ENCODE measurements at regions not wholly inside any gene's neighbourhood (a gene's known extent, or its start where the extent isn't known, plus 50 kb on each side); places are given as distances from the start of the nearest gene placed in this dataset.

DNA sequence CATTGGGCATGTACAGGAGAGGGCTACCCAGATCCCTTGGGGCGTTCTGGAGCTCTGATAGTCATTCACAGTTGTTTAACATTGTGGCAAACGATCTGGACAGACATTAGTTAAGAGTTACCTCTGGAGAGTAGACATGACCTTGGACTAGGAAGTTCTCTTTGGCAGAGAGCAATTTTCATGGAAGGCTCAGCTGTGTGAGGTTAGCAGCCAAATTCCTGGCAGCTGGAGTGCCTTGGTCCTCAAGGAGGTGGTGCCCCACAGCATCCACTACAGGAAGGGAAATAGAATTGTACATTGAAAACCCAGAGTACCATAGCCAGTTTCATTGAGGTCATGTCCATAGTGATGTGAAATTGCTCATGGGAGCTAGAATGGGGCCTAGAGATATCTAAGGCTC lies 82.8 kb downstream of the BLID start:
- TF ChIP-seq, protein P1, sequence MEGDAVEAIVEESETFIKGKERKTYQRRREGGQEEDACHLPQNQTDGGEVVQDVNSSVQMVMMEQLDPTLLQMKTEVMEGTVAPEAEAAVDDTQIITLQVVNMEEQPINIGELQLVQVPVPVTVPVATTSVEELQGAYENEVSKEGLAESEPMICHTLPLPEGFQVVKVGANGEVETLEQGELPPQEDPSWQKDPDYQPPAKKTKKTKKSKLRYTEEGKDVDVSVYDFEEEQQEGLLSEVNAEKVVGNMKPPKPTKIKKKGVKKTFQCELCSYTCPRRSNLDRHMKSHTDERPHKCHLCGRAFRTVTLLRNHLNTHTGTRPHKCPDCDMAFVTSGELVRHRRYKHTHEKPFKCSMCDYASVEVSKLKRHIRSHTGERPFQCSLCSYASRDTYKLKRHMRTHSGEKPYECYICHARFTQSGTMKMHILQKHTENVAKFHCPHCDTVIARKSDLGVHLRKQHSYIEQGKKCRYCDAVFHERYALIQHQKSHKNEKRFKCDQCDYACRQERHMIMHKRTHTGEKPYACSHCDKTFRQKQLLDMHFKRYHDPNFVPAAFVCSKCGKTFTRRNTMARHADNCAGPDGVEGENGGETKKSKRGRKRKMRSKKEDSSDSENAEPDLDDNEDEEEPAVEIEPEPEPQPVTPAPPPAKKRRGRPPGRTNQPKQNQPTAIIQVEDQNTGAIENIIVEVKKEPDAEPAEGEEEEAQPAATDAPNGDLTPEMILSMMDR (IDR thresholded peaks at IDR 0.05; ENCODE audit: poor library complexity, severe bottlenecking), result no peak
- no peaks in the 10 kb centered on the region for H3K9me3 ChIP-seq (ENCODE audit: severe bottlenecking)
- no peak overlapping the region for H3K4me3 ChIP-seq (ENCODE audit: severe bottlenecking)
- H3K27ac ChIP-seq (ENCODE audit: poor library complexity, severe bottlenecking), result no peak overlapping the region
- no peaks in the 10 kb centered on the region for H3K36me3 ChIP-seq (ENCODE audit: low read depth)
- H3K27me3 ChIP-seq (ENCODE audit: insufficient read depth, poor library complexity, severe bottlenecking), result no peaks in the 10 kb centered on the region
- DNase-seq (ENCODE audit: low spot score), result no peak
- ATAC-seq (ENCODE audit: low read depth), result no peak
- H3K4me1 ChIP-seq (ENCODE audit: insufficient read depth, poor library complexity, severe bottlenecking), result no peaks in the 10 kb centered on the region

DNA sequence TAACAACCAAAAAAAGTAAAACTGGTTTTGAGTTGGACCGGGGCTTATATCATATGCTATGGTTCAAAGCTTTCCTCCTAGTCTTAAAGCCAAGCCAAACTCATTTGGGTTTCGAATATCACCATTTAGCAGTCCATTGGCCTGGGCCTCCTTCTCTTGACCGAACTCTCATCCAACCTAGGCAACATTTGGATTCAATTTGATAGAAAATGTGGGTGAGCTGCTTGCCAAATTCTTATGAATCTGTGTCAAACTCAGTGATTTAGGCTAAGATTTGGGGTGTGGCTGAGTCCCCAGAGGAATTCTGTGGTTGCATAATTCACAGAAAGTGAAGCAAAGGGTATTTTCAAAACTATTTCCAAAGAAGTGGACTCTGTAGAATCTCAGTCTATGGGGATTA lies 83.7 kb downstream of the BLID start:
- Histone ChIP-seq H3K36me3 (ENCODE audit: low read depth) (no peaks in the 10 kb centered on the region), H3K27me3 (ENCODE audit: insufficient read depth, poor library complexity, severe bottlenecking) (no peaks in the 10 kb centered on the region), H3K9me3 (ENCODE audit: severe bottlenecking) (no peaks in the 10 kb centered on the region), H3K27ac (ENCODE audit: poor library complexity, severe bottlenecking) (no peak overlapping the region), H3K4me3 (ENCODE audit: severe bottlenecking) (no peak overlapping the region), H3K4me1 (ENCODE audit: insufficient read depth, poor library complexity, severe bottlenecking) (no peaks in the 10 kb centered on the region)
- ATAC-seq (ENCODE audit: low read depth), result no peak
- TF ChIP-seq, protein P1 (IDR thresholded peaks at IDR 0.05; ENCODE audit: poor library complexity, severe bottlenecking), result no peak
- no peak for DNase-seq (ENCODE audit: low spot score)

DNA sequence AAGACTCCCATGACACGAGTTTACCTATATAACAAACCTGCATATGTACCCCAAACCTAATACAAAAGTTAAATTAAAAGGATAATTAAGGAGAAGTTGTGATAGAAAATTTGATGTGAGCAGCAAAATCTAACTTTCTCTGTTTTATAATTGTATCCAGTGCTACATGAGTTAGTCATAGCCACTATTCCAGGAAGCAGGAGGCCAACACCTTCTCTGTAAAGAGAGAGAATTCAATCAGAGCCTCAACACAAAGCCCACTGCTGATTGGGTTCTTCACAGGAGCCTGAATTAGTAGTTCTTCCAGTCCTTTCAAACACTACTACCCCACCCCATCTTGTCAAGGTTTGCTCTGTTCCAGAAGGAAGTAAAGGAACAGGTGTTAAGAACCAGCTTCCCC lies 84.2 kb downstream of the BLID start:
- no peak overlapping the region for H3K4me3 ChIP-seq (ENCODE audit: severe bottlenecking)
- TF ChIP-seq, protein P1 (IDR thresholded peaks at IDR 0.05; ENCODE audit: poor library complexity, severe bottlenecking), result no peak
- no peak for DNase-seq (ENCODE audit: low spot score)
- no peak overlapping the region for H3K27ac ChIP-seq (ENCODE audit: poor library complexity, severe bottlenecking)
- no peaks in the 10 kb centered on the region for H3K4me1 ChIP-seq (ENCODE audit: insufficient read depth, poor library complexity, severe bottlenecking)
- no peaks in the 10 kb centered on the region for H3K36me3 ChIP-seq (ENCODE audit: low read depth)
- no peak for ATAC-seq (ENCODE audit: low read depth)
- no peaks in the 10 kb centered on the region for H3K9me3 ChIP-seq (ENCODE audit: severe bottlenecking)
- H3K27me3 ChIP-seq (ENCODE audit: insufficient read depth, poor library complexity, severe bottlenecking), result no peaks in the 10 kb centered on the region

DNA sequence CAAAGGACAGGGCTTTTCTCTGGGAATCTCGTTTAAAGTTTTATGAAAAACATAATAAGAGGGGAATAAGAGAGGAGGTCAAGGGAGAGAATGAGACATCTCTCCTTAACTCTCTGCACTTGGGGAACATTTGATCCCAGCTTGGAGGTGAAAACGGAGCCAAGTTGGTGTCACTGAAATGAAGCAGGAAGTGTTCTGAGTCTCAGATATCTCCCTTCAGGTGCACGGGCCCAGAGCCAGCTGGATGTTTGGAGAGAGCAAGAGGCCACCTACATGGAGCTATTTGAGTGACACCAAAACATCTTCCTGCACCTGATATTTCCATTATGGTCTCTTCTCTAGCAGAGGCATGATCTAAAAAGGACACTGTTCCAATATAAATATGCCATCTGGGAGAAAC lies 85.7 kb downstream of the BLID start:
- no peak overlapping the region for H3K4me3 ChIP-seq (ENCODE audit: severe bottlenecking)
- DNase-seq (ENCODE audit: low spot score), result no peak
- H3K4me1 ChIP-seq (ENCODE audit: insufficient read depth, poor library complexity, severe bottlenecking), result no peaks in the 10 kb centered on the region
- H3K27me3 ChIP-seq (ENCODE audit: insufficient read depth, poor library complexity, severe bottlenecking), result no peaks in the 10 kb centered on the region
- no peak for ATAC-seq (ENCODE audit: low read depth)
- TF ChIP-seq, protein P1 (IDR thresholded peaks at IDR 0.05; ENCODE audit: poor library complexity, severe bottlenecking), result no peak
- no peak overlapping the region for H3K27ac ChIP-seq (ENCODE audit: poor library complexity, severe bottlenecking)
- no peaks in the 10 kb centered on the region for H3K36me3 ChIP-seq (ENCODE audit: low read depth)
- no peaks in the 10 kb centered on the region for H3K9me3 ChIP-seq (ENCODE audit: severe bottlenecking)

DNA sequence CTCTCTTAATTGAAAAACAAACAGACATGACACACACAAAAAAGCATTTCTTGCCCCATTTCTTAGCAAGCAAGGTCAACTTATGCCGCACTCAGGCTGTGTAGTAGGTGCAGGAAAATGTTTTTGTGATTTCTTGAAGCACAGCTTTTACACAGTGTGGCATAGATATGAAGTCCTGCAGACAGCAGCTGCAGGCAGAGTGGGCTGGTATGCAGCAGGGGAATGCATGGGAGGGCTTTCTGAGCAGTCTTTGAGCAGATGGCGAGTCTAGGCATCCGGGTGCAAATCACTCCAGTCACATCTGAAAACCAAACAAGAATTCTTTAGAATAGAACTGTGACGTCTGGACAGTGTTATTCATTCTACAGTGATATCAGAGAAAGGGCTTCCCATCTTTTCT lies 87.5 kb downstream of the BLID start:
- H3K4me3 ChIP-seq (ENCODE audit: severe bottlenecking), result no peak overlapping the region
- no peak overlapping the region for H3K27ac ChIP-seq (ENCODE audit: poor library complexity, severe bottlenecking)
- TF ChIP-seq, protein P1 (IDR thresholded peaks at IDR 0.05; ENCODE audit: poor library complexity, severe bottlenecking), result no peak
- no peaks in the 10 kb centered on the region for H3K36me3 ChIP-seq (ENCODE audit: low read depth)
- H3K27me3 ChIP-seq (ENCODE audit: insufficient read depth, poor library complexity, severe bottlenecking), result no peaks in the 10 kb centered on the region
- no peaks in the 10 kb centered on the region for H3K4me1 ChIP-seq (ENCODE audit: insufficient read depth, poor library complexity, severe bottlenecking)
- no peak for DNase-seq (ENCODE audit: low spot score)
- no peak for ATAC-seq (ENCODE audit: low read depth)
- H3K9me3 ChIP-seq (ENCODE audit: severe bottlenecking), result no peaks in the 10 kb centered on the region

Measured in RWPE2 (cell line).